ENCODE measurements at regions not wholly inside any gene's neighbourhood (a gene's known extent, or its start where the extent isn't known, plus 50 kb on each side); places are given as distances from the start of the nearest gene placed in this dataset.

- DNase-seq (ENCODE audit: low spot score), result no peak
- FAIRE-seq, result no peak
Observed at GRCh38 chr4:162657966-162658365, 494.2 kb upstream of the FSTL5 start.

DNA sequence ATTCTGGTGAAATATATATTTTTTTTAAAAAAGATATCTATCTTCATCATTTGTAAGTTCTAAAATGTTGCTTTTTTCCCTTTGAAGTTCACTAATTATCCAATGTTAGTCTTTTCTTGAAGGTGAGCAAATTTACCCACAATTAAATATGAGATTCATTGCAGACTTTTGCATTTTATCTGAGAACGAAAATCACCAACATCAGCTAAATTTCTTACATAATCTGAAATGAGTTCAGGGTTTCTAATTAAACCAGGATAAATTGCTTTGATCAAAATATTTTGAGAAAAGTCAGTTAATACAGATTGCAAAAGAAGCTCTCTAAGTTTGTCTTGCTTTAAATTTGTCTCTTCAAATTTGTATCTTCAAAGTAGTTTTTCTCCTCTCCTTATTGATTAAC lies 486.4 kb upstream of the FSTL5 start:
- FAIRE-seq (no peak), DNase-seq (ENCODE audit: low spot score) (no peak)

GRCh38 chr4:162645381-162645780 lies 481.6 kb upstream of the FSTL5 start:
- DNase-seq (ENCODE audit: low spot score), result no peak
- no peak for FAIRE-seq

GRCh38 chr4:162644346-162644745 lies 480.5 kb upstream of the FSTL5 start:
- FAIRE-seq (no peak), DNase-seq (ENCODE audit: low spot score) (no peak)

- FAIRE-seq (no peak), DNase-seq (ENCODE audit: low spot score) (no peak)
Observed at GRCh38 chr4:162640152-162640551, 476.4 kb upstream of the FSTL5 start.

DNA sequence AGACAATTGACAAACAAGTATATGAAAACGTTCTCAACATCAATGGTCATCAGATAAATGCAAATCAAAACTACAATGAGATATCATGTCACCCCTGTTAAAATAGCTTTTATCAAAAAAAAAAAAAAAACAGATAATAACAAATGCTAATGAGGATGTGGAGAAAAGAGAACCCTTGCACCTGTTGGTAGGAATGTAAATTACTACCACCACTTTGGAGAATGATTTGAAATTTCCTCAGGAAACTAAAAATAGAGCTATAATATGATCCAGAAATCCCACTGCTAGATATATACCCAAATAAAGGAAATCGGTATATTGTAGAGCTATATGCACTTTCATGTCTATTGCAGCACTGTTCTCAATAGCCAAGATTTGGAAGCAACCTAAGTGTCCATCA lies 470.6 kb upstream of the FSTL5 start:
- FAIRE-seq, result no peak

GRCh38 chr4:162622664-162623063 lies 458.9 kb upstream of the FSTL5 start:
- DNase-seq (ENCODE audit: low spot score), result no peak
- no peak for FAIRE-seq

More for the DNA sequence above, 470.6 kb upstream of the FSTL5 start:
- DNase-seq (ENCODE audit: low spot score), result no peak

DNA sequence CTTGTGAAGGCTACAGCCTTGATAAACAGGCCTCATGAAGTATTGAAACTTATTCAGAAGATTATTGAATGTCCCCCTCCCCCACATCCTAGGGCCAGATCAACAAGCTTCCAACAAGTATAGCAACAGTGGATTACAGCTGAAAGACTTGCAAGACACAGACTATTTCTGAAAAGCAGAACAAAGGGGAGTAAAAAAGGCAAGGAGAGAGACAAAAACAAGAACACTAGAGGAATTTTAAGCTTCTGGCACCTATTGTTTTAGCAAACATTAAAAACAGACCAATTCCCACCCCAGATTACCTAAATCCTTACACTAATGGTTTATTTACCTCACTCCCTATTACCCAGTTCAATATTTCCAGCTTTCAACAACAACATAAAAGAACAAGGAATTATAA lies 446.3 kb upstream of the FSTL5 start:
- FAIRE-seq (no peak), DNase-seq (ENCODE audit: low spot score) (no peak)

- FAIRE-seq (no peak), DNase-seq (ENCODE audit: low spot score) (no peak)
Observed at GRCh38 chr4:162586266-162586665, 422.5 kb upstream of the FSTL5 start.

GRCh38 chr4:162582180-162582579 lies 418.4 kb upstream of the FSTL5 start:
- FAIRE-seq (no peak), DNase-seq (ENCODE audit: low spot score) (no peak)

DNA sequence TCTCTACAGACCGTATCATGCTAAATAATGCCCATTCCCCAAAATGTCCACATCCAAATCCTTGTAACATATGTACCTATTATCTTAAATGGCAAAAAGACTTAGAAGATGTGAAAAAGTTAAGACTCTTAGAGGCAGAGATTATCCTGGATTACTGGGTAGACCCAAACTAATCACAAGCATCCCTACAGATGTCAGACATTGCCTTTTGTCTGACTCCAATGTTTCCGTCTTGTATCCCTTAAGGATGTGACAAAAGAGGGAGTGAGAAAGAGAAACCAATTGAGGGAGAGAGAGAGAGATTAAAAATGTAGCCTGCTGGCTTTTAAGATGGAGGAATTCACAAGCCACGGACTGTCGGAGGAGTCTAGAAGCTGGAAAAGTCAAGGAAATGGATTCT lies 401.9 kb upstream of the FSTL5 start:
- FAIRE-seq (no peak), DNase-seq (ENCODE audit: low spot score) (no peak)

- DNase-seq (ENCODE audit: low spot score) (no peak), FAIRE-seq (no peak)
Observed at GRCh38 chr4:162560073-162560472, 396.3 kb upstream of the FSTL5 start.

DNA sequence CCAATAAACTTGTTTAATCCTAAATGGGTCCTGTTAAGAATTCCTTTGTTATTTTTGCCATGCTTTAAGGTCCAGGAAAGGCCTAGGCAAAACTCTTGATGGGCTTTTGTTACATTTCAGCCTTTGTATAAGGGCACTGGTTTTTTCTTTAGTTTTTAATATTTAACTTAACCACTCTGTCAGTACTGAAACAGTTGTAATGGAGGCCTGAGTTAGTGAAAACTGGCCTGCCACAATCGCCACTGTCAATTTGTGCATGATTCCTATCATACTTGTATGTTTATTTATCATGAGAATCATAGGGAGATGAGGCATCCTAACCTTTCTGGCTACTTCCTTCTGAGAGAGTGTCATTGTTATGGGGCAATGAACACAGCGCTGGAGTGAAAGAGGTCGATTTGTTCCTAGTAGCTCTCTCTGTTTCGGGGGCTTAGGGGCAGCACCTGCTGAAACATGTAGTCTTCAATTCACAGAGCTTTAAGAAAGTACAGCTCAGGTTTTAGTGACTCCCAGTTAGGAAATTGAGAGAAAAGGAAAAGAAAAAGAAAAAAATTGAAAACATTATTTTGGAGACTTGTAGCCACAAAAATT lies 393.8 kb upstream of the FSTL5 start:
- FAIRE-seq (no peak), DNase-seq (ENCODE audit: low spot score) (no peak)

- no peak for DNase-seq (ENCODE audit: low spot score)
- FAIRE-seq, result no peak
Observed at GRCh38 chr4:162535121-162535520, 371.3 kb upstream of the FSTL5 start.

DNA sequence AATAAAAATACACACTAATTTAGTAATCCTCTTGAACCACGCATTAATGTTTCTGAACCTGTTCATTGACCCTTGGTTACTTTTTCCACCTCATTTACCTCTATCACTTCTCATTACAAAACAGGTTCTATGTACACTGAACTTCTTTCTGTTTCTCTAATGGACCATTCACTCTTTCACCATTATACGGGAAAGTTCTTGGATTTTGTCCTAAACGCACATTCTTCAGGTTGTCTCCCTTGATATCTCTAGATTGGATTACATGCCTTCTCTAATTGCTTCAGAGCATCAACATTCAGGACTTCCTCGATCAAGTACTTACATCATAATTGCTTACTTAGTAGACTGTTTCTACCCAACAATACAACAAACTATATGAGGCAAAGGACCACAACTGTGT lies 359.4 kb upstream of the FSTL5 start:
- no peak for FAIRE-seq

GRCh38 chr4:162522724-162523123 lies 358.9 kb upstream of the FSTL5 start:
- FAIRE-seq (no peak), DNase-seq (ENCODE audit: low spot score) (no peak)

More for the DNA sequence above, 359.4 kb upstream of the FSTL5 start:
- no peak for DNase-seq (ENCODE audit: low spot score)

DNA sequence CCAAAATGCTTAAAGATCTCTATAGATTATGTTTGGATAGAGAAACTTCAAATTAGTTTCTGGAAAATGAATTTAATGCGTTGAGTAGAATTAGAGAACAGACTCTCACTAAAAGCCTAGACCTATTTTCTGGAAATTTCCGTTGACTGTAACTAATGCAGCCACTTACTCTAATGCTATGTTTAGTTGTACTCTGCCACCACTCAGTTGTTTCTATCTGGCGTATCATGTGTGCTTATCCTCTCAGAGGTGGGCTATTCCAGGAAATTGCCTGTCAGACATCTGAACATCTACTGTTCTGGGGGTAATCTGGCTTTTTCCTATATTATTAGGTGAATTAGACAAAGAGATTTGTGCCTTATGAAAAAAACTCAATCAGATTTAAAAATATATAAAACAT lies 347.1 kb upstream of the FSTL5 start:
- DNase-seq (ENCODE audit: low spot score) (no peak), FAIRE-seq (no peak)

GRCh38 chr4:162510115-162510514 lies 346.3 kb upstream of the FSTL5 start:
- FAIRE-seq (no peak), DNase-seq (ENCODE audit: low spot score) (no peak)

DNA sequence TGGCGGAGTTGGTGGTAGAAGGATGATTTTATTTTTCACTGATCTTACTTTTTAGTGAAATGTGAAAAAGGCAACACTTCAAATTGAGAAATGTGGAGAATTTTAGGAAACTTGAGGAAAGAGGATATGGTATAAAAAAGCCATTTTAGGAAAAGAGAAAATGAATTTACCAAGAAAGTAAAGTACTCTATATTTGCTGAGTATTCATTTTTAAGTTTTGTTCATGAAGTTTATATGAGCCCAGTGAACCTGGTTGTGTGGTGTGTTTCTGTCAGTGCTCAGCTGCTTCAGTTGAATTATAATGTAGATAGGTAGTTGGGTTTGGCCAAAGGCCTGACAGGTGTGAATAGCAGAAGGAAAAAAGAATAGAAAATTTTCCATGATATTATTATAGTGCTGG lies 345.5 kb upstream of the FSTL5 start:
- DNase-seq (ENCODE audit: low spot score) (no peak), FAIRE-seq (no peak)

- DNase-seq (ENCODE audit: low spot score) (no peak), FAIRE-seq (no peak)
Observed at GRCh38 chr4:162506253-162506652, 342.5 kb upstream of the FSTL5 start.

GRCh38 chr4:162503868-162504267 lies 340.1 kb upstream of the FSTL5 start:
- FAIRE-seq, result no peak
- no peak for DNase-seq (ENCODE audit: low spot score)

- FAIRE-seq (no peak), DNase-seq (ENCODE audit: low spot score) (no peak)
Observed at GRCh38 chr4:162502109-162502508, 338.3 kb upstream of the FSTL5 start.

DNA sequence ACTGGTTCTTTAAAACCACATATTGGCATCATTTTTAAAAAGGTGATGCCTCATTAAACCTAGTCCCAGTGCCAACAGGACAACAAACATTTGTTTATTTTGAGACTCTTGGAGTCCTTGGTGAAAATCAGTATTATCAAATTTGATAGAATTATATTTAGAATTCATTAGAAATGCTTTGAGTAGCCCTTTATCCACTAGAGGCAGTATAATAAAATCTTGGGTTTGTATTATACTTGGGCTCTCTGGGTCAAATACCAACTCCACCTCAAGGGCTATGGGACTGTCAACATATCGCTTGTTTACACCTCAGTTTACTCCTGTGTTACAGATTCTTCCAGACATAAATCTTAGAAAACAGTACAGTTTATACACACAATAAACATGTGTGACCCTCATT lies 335.7 kb upstream of the FSTL5 start:
- FAIRE-seq (no peak), DNase-seq (ENCODE audit: low spot score) (peak; percentile 15)

DNA sequence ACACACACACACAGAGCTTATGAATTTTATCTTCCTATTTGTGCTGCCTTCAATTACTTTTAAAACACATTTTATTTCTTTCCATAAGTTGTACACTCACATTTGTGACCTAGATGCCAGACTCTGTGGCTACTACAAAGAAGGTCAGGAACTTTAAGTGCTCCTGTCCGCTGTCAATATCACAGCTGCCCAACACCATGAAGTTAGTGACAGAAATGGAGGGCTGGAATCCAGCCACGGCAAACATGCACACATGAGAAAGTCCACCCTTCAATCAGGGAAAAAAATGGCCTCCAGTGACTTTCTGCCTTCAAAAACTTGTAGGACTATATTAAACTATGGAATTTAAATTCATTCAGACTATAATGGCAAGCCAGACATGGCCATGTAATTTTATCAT lies 334.4 kb upstream of the FSTL5 start:
- DNase-seq (ENCODE audit: low spot score), result no peak
- FAIRE-seq, result no peak

Data from urothelium cell line (cell line).